Caki2 (cell line): ENCODE measurements at regions not wholly inside any gene's neighbourhood (a gene's known extent, or its start where the extent isn't known, plus 50 kb on each side); places are given as distances from the start of the nearest gene placed in this dataset.

Source experiments
- DNase-seq: peaks from one replicate; pipeline ENCODE4 v3.0.0-alpha.2; 2015; ENCODE audit warnings: low read depth
- in situ Hi-C: cut with HindIII; loops from 2 replicates; pipeline ENCODE4 v1.10.0; 2016; ENCODE audit warnings: low sequenced_read_pairs, low pct_unique_long_range_greater_than_20kb, mixed read lengths

DNA sequence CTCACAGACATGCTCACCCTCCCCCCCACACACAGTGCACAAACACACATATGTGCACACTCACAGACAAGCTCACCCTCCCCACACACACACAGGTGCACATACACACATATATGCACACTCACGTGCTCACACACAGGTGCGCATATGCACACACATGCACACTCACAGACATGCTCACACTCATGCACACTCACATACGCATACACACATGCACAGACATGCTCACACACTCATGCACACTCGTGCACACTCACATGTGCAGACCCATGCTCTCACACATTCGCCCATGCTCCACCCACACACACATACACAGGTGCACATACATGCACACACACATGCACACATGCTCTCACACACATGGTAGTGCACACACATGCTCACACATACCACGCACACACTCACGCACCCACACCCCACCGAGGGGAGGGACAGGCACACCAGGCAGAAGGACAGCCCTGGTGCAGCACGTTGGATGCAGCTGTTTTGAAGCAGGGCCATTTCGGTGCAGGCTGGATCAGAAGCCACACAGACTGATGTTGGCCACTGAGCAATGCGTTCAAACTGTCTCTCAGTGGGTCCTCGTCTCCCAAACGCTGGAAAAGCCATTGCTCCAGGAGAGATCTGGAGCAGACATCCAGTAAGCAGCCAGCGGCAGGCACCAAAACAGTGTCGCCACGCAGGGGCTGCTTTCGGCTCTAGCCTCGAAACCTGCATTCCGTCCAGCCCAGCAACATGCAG is 86.2 kb upstream of the ZNF469 start:
- in situ Hi-C loops: loop anchor here (25.0 kb wide), 1 partner anchor 334 kb away; the partner anchor contains the start of gene BANP

DNA sequence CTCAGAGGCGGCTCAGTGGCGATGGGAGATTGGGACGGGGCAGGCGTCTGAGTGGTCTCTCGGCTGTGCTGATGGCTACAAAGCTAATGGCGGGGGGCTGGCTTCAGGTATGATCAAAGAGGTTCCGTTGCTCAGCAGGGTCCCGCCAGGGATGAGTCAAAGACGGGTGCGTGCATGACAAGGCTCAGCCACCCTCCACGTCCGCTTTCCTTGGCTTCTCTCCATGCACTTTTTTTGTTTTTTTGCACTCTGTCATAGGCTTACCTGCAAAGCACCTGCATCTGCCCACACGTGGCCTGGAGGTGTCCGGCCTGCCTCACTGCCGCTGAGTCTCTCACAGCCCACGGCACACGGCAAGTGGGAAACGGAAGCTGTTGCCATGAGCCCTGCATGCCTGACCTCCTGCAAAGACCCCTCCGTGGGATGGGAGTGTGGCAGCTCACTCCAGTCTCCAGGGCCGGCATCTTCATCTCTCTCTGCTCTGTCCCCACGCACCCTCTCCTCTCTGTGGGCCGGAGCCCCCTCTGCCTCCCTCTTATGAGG is 85.5 kb upstream of the ZNF469 start:
- in situ Hi-C loops: loop anchor here (25.0 kb wide), 1 partner anchor 335 kb away; the partner anchor contains the start of gene BANP
- no peak for DNase-seq

More for the DNA sequence above, 86.2 kb upstream of the ZNF469 start:
- no peak for DNase-seq

DNA sequence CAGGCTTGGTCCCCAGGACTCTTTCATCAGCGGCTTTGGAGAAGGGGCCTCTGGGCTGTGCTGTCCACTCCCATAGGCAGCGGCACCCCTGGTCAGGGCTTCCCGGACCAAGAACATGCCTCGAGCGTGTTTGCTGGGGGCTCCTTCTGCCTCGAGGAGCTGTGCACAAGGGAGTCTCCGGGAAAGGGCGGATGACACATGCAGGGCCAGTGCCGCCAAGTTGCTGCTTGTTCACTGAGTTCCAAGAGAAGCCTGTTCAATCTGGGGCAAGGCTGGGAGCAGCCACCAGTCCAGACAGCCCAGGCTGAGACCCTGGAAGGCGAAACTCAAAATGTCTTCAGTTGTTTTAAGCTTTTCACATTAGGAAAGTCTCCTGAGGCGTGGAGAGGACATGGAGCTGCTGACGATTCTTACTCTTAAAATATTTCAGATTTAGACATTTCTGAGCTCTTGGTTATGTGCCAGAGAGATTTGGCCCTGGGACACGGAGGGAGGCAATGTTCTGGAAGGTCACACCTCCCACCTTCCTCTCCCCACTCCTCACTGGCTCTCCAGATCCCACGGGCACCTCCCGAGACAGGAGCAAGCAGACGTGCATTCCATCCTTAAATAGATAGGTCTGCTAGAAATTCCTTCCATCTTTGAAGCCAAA is 84.5 kb upstream of the ZNF469 start:
- DNase-seq: no peak
- in situ Hi-C loops: loop anchor here (25.0 kb wide), 1 partner anchor 336 kb away; the partner anchor contains the start of gene BANP

DNA sequence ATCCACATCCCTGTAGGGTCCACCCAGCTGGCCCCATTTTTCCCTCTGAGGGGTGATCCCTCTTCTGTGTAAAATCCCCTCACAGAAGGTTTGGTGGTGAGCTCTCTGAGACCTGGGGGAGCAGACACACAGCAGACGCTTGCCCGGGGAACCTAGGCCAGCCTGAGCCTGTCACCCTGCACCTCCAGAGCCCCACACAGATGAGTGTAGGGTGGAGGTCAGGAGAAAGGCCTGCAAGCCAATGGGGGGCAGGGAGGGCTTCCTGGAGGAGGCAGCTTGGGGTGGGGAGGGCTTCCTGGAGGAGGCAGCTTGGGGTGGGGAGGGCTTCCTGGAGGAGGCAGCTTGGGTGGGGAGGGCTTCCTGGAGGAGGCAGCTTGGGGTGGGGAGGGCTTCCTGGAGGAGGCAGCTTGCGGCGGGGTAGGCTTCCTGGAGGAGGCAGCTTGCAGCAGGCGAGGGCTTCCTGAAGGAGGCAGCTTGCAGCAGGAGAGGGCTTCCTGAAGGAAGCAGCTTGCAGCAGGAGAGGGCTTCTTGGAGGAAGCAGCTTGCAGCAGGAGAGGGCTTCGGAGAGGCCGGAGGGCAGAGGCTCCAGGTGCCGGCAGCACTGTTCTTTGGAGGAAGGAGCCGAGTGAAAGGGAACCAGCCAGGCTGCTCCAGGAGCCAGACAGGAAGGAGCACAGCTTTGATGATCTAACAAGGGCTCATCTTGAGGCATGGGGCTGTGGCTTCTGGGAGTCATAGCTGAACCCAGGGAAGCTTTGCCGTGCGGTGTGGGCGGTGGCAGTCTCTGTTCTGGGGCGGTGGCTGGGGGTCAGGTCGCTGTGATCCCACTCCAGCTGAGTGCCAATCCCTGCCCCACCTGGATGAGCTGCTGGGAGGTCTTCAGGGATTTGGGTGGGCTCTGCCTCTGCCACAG is 83.7 kb upstream of the ZNF469 start:
- in situ Hi-C loops: loop anchor here (25.0 kb wide), 1 partner anchor 337 kb away; the partner anchor contains the start of gene BANP
- DNase-seq: no peak

DNA sequence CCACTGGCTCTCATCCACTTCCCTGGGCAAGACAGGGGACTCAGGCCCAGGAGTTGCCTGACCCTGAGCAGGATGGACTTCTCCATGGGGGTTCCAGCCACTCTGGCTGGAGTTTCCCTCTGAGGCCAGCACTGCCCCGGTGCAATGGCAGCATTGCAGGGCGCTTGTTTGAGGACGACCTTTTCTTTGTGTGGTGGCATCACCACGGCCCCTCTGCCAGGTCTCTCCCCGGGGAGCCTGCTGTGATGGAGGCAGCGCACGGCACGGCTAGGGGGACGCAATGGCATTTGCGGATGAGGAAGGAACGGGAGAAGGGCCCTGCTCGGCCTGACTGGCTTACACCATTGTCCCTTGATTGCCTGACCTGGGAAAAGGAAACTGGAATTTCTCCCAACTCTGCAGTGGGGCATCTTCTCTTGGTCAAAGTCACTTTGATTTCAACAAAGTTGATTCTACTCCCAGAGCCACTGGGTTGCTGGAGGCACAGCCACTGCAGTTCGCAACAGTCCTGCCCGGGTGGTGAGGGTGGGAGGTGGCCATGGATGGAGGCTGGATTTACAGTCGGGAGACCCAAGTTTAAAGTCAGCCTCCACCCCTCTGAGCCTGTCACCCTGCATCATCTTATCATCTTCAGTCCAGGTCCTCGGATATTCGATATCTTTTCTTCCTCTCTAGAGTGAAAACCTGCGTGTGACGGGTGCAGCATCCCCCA is 82.9 kb upstream of the ZNF469 start:
- no peak for DNase-seq
- in situ Hi-C loops: loop anchor here (25.0 kb wide), 1 partner anchor 338 kb away; the partner anchor contains the start of gene BANP

DNA sequence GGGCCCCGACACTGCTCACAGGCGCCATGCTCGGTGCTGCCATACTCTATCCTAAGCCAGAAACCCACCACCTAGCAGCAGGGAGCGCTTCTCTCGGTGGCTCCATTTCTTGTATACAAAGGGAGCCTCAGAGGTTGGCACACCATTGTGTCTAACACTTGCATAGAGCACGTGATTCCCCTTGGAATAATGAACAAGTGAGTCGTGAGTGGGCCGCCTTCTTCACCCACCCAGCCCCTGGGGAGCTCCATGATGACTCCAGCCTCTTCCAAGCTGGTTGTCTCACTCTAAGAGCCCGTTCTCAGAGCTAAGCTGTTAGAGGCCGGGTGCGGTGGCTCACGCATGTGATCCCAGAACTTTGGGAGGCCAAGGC is 82.3 kb upstream of the ZNF469 start:
- no peak for DNase-seq
- in situ Hi-C loops: no loop called here

DNA sequence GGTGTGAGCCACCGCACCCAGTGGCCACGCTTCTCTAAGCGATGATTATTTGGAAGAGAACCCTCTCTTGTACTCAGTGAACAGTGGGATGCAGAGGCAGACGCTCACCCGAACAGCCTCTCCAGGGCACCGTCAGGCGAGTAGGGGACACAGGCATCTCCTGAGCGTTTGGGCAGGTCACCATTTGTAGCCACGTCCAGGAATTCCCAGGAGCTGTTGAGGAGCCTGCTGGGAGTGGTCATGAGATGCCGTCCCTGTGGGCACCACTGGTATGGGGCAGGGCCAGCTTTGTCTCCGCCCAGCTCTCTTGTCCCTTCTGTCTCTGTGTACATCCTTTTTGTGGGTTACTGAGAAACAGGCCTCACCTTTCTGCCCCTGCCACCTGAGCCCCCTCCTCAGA is 81.3 kb upstream of the ZNF469 start:
- in situ Hi-C loops: no loop called here
- no peak for DNase-seq

DNA sequence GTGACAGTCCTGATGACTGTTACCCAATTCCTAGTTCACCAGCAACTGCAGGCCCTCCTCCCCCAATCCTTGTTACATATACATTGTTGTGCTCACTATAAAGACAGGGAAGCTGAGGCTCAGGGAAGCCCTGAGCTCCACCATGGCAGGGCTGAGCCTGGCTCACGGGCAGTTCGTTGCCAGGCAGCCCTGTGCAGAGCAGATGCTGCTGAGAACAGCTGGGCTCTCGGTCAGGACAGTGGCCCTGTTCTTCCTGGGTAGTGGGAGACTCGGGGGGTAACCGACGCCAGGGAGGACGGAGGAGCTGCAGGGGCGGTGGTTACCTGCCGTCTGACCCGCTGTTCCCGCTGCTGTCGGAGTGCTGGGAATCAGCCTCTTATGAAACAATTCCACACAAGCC is 80.9 kb upstream of the ZNF469 start:
- DNase-seq: no peak
- in situ Hi-C loops: no loop called here

DNA sequence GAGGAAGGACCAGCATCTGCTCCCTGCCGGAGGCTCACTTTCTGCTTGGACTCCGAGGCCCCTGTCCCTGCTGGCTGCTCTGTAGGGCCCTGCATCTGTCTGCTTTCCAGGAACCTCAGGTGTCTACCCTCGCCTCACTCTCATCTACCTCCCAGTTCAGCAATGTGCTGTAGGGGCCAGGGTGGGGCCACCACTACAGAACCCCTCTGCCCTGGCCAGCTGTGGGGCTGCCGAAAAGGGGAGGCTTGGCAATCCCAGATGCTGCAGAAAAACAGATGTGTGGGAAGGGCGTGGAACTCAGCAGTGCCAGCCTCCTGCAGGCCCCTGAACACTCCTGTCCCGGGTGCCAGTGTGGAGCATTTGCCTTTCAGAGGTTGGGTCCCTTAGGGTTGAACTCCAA is 80.1 kb upstream of the ZNF469 start:
- in situ Hi-C loops: no loop called here

DNA sequence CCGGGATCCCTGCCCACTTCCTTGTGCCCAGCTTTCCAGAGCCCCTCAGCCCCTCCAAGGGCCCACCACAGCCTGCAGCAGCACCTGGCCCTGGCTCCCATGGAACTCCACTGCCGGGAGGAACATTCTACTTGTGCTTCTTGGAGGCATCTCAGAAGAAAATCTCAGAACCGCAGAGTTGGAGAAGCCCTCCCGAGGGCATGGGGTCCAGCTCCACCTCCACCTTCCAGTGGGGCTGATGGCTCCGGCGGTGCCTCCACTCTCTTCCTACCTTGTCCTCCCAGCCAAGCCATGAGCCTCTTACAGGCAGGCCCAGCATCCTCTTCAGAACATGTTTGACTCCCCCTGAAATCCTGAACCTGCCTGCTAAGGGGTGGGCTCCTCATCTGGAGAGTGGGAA is 79.4 kb upstream of the ZNF469 start:
- in situ Hi-C loops: no loop called here
- DNase-seq: no peak

More for the DNA sequence above, 80.1 kb upstream of the ZNF469 start:
- DNase-seq: no peak

DNA sequence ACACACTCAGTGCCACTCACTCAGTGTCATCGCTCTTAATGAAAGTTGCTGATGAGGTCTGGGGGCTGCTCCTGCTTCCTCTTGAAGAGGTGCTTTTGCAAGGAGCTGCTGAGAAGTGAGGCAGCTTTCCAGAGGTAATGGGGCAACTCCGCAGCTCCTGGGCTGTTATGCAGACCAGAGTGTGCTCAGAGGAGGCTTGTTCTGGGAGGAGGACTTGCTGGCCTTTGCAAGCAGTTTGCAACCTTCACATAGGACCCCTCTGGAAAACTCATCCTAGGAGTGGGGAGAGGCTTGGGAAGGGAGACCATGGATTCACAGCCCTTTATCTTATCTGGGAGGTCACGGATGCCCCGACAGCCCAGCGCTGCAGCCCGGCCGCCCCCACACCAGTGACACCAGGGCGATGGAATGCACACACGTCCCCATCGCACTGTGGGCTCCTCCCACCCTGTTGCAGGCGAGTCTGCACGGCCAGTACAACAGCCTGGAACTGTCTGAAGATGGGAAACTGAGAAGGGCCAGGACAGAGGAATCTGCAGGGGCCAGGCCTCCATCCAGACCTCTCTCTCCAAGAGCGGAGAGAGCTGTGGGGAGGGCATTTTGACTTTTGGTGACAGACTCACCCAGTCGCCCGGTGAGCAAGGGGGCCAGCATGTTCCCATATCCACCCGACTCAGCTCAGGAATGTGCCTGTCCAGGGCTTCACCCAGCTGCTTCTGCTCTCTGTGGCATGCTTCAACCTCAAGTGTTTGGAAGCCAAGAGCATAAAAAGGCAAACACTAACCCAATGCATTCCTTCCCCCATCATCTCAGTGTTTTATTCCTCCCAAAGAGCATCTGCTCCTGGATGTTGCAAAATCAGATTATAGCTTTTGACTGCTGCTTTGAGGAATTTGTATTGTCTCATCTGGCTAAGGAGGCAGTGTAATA is 78.6 kb upstream of the ZNF469 start:
- in situ Hi-C loops: no loop called here
- DNase-seq: no peak

DNA sequence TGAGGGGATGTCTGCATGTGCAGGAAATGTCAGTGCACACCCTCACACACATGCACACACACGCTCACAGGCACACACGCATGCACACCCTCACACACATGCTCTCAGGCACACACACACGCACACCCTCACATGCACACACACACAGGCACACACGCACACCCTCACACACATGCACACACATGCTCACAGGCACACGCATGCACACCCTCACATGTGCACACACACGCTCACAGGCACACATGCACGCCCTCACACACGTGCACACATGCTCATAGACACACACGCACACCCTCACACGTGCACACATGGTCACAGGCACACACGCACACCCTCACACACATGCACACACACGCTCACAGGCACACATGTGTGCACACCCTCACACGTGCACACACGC is 77.6 kb upstream of the ZNF469 start:
- no peak for DNase-seq

DNA sequence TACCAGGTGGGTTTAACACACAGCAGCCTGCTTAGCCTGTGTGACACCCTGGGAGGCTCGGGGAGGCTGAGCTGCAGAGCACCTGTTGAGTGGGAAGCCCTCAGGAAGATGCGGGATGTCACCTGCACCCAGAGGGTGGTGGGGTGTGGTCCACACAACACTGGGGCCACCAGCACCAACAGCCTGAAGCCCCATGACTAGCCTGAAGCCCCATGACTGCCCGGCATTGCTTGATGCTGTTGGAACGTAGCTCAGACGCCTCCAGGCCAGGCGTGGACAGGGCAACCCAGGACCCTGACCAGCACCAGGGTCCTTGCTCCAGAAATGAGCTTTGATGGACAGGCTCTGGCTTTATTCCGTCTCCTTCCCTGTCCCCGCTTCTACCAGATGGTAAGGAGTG is 76.3 kb upstream of the ZNF469 start:
- DNase-seq: no peak
- in situ Hi-C loops: no loop called here

More for the DNA sequence above, 77.6 kb upstream of the ZNF469 start:
- in situ Hi-C loops: no loop called here

DNA sequence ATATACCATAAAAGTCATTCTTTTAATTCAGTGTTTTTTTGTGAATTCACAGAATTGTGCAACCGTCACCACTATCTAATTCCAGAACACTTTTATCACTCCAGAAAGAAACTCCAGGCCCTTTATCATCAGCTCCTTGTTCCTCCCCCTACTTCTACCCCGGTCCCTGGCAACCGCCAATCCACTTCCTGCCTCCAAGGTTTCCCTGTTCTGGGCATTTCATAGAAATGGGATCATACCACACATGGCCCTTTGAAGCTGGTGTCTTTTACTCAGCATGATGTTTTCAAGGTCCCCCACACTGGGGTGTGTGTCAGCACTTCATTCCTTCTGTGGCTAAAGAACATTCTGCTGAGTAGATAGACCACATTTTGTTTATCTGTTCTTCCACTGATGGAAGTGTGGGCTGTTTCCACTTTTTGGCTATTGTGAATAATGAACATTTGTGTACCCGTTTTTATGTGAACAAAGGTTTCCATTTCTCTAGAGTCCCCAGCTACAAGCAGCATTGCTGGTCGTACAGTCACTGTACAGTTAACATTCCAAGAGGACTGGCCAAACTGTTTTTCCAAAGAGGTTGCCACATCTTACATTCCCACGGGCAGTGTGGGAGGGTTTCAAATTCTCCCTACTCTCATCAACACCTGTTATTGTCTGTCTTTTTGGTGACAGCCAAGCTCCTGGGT is 75.8 kb upstream of the ZNF469 start:
- DNase-seq: no peak
- in situ Hi-C loops: no loop called here

DNA sequence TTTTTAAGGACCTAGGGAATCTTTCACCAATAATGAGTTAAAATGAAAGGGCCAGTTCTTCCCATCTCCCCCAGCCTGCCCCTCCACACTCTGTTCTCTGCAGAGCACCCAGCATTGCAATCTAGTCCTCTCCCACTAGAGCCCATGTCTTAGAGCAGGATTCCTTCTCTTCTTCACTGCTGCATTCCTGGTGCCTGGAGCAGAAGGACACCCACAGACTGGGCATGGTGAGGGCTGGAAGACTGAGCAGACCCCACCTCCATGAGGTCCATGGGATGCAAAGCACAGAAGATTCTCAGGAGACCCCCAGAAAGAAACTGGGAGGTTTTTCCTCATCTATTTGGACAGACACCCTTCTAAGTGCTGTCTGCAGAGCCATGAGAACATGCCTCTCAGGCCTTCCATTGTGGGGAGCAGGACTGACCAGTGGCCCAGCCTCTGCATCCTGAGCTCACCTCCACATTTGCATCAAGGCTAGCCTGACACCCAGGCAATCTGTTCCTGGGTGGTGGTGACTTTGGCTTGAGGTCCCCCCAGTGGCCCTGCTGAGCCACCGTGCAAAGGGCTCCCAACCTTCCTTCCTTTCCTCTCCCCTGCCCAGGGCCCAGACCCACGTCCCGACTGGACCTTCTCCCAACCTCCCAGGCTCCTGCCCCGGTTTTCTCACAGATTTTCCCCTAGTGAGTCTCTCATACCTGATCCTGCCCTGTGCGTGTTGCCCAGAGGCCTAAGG is 74.2 kb upstream of the ZNF469 start:
- in situ Hi-C loops: no loop called here
- DNase-seq: no peak
